ENCODE measurements at regions not wholly inside any gene's neighbourhood (a gene's known extent, or its start where the extent isn't known, plus 50 kb on each side); places are given as distances from the start of the nearest gene placed in this dataset.

DNA sequence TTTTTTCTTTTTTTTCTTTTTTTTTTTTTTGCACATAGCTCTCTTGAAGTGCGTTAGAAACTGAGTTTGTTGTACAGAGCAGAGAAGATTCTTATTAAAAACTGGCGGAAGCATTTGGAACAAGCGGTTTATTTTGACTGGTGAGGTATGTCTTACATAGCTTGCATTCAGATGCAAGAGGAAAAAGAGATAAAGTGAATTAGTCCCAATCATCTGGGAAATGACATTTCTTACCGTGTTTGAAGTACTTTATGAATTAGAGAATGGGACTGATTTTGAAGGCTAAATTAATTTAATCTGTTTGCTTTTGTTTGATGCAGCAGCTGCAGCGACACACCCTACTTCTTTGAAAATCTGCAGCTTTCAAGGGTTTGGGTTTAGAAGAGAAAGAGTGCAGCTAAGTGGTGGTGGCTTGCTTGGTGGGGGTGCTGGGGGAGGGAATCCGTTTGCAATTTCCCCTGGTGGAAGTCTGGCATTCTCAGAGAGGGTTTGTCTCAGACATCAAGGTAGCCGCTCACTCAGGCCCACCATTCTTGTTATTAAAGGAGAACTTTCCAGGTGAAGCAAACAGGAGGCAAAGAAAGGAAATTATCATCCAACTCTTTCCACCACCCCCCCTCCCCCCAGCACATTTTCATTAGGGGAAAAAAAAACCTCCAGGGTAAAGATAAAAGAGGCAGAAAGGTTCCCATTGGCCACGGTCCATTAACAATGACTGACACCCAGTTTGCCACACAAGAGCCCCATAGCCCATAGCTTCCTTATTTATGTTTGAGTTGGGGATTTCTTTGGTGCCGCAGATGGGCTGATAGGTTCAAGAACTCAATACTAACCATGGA, 231.7 kb downstream of the SKIDA1 start:
- CTCF ChIA-PET = no interaction called here
- Mint-ChIP-seq H3K27ac (no peak overlapping the region), H3K9me3 (no peaks in the 10 kb centered on the region), H3K4me1 (ENCODE audit: low read depth) (peaks cover 4% of the 10 kb centered on the region), H3K27me3 (peaks cover 9% of the 10 kb centered on the region), H3K4me3 (no peak overlapping the region), H3K36me3 (ENCODE audit: low read depth) (no peaks in the 10 kb centered on the region)
- ATAC-seq (no peak), DNase-seq (no peak)
- POLR2A ChIA-PET = interaction anchor here (0.7 kb wide), 1 partner anchor 162 kb away, joined by 4 read pairs; no protein-coding TSS in a partner anchor
- TF ChIP-seq CTCF (IDR thresholded peaks at IDR 0.05) = no peak
- intact Hi-C loops (cut with micrococcal nuclease) = no loop called here

DNA sequence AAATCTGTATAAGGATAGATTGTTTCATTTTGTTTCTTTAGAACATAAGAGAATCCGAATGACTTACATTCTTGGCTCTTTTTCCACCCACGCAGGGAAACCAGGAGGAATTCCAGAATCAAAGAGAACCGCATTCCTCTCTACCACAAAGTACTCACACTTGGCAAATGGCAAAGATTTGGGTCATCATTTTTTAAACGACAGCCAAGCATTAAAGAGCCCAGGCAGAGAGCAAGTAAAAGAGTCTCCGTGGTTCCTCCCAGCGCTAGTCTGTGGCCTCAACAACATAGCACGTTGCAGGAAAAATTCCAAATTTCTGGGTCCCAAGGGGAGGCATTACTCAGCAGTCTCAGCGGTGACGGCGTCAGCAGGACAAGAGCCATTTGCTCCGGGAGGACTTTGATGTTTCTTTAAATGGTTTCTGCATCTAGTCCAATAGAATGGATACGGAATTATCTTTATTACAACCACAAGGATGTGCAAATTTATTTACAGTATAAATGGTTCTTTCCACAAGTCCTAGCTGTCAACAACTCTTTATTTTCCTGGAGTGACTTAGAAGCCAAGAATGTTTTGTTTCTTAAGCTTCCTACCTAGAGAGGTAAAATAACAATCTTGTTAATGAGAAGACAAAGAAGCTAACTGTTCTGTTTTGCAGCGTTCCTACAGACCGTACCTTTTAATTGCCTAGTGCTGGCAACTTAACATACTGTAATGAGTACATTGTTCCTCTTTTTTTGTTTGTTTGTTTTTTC, 232.5 kb downstream of the SKIDA1 start:
- H3K27ac Mint-ChIP-seq = no peak overlapping the region
- no peaks in the 10 kb centered on the region for H3K36me3 Mint-ChIP-seq (ENCODE audit: low read depth)
- TF ChIP-seq CTCF (IDR thresholded peaks at IDR 0.05) = no peak
- ChIA-PET CTCF (no interaction called here), POLR2A (no interaction called here)
- intact Hi-C loops (cut with micrococcal nuclease) = no loop called here
- no peaks in the 10 kb centered on the region for H3K9me3 Mint-ChIP-seq
- H3K27me3 Mint-ChIP-seq = peaks cover 9% of the 10 kb centered on the region
- ATAC-seq = no peak
- H3K4me1 Mint-ChIP-seq (ENCODE audit: low read depth) = peaks cover 4% of the 10 kb centered on the region
- H3K4me3 Mint-ChIP-seq = no peak overlapping the region
- no peak for DNase-seq

DNA sequence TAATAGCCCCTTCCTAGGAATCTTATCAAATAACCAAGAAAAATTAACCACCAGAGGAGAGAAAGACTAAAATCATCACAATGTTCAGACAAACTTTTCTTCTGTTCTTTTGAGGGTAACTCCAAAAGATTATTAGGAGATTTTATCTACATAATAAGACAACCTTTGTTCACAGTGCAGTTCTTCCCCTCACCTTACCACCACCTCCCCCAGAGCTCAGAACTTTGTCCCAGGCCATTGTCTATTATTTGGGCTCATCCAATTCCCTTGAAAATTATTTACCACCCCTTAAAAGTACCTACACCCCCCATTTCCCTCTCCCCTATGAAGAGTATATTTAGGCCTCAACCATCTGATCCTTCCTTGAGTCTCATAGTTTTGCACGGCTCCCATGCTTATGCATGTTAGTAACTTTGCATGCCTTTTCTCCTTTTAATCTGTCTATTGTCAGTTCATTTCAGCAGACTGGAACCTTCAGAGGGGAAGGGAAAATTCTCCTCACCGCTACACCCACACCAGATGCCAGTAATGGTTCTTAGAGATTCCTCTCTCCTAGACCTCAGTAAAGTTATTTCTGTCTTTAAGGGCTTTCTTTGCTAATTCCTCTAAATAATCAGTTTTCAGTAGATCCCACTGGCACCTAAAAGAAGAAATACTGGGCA, 234.9 kb downstream of the SKIDA1 start:
- ChIA-PET POLR2A (no interaction called here), CTCF (no interaction called here)
- Mint-ChIP-seq H3K9me3 (no peaks in the 10 kb centered on the region), H3K4me1 (ENCODE audit: low read depth) (peaks cover 4% of the 10 kb centered on the region), H3K27me3 (peaks cover 9% of the 10 kb centered on the region), H3K4me3 (no peak overlapping the region), H3K27ac (no peak overlapping the region), H3K36me3 (ENCODE audit: low read depth) (no peaks in the 10 kb centered on the region)
- no peak for TF ChIP-seq CTCF (IDR thresholded peaks at IDR 0.05)
- no peak for DNase-seq
- ATAC-seq = no peak
- intact Hi-C loops (cut with micrococcal nuclease) = no loop called here

GRCh38 chr10:21289961-21290360, 235.5 kb downstream of the SKIDA1 start:
- H3K27me3 Mint-ChIP-seq = peaks cover 6% of the 10 kb centered on the region
- ATAC-seq = no peak
- CTCF ChIA-PET = no interaction called here
- H3K4me1 Mint-ChIP-seq (ENCODE audit: low read depth) = peaks cover 4% of the 10 kb centered on the region
- DNase-seq = no peak
- H3K27ac Mint-ChIP-seq = no peak overlapping the region
- H3K4me3 Mint-ChIP-seq = no peak overlapping the region
- no peak for TF ChIP-seq CTCF (IDR thresholded peaks at IDR 0.05)
- POLR2A ChIA-PET = no interaction called here
- H3K36me3 Mint-ChIP-seq (ENCODE audit: low read depth) = no peaks in the 10 kb centered on the region
- H3K9me3 Mint-ChIP-seq = no peaks in the 10 kb centered on the region
- intact Hi-C loops (cut with micrococcal nuclease) = no loop called here
